Activated naive CD4-positive, alpha-beta T cell treated with anti-CD3 and anti-CD28 coated beads for 36 hours (primary cell): ENCODE measurements at regions not wholly inside any gene's neighbourhood (a gene's known extent, or its start where the extent isn't known, plus 50 kb on each side); places are given as distances from the start of the nearest gene placed in this dataset.

Source experiments
- CTCF ChIA-PET: fragments of 350-600 bp; sonication (Branson Sonifier 250); formaldehyde crosslinking; loops from one replicate; lab custom pipeline; 2021; ENCODE audit warnings: antibody characterized with exemption; lab: Charles Lee
- DNase-seq: peaks from one replicate; pipeline ENCODE4 v3.0.0-alpha.2; 2020
- H3K27ac Mint-ChIP-seq: one replicate; pipeline ENCODE4 v1.8.0; 2021; ENCODE audit warnings: mild to moderate bottlenecking, mixed read lengths
- H3K27me3 Mint-ChIP-seq: one replicate; pipeline ENCODE4 v1.8.0; 2021; ENCODE audit warnings: low read depth, mixed read lengths
- H3K36me3 Mint-ChIP-seq: one replicate; pipeline ENCODE4 v1.8.0; 2021; ENCODE audit warnings: low read depth, mixed read lengths
- H3K4me1 Mint-ChIP-seq: one replicate; pipeline ENCODE4 v1.8.0; 2021; ENCODE audit warnings: low read depth, mixed read lengths
- H3K4me3 Mint-ChIP-seq: one replicate; pipeline ENCODE4 v1.8.0; 2021; ENCODE audit warnings: mild to moderate bottlenecking, moderate library complexity, mixed read lengths
- H3K9me3 Mint-ChIP-seq: one replicate; pipeline ENCODE4 v1.8.0; 2021; ENCODE audit warnings: mixed read lengths
- intact Hi-C: fragments of 100-400 bp; cut with micrococcal nuclease; formaldehyde crosslinking; loops from one replicate; pipeline ENCODE4 v1.15.1; 2023

- no peak for DNase-seq
- intact Hi-C loops = no loop called here
- no peak overlapping the region for H3K27ac Mint-ChIP-seq
- H3K4me3 Mint-ChIP-seq = no peak overlapping the region
- H3K9me3 Mint-ChIP-seq = no peaks in the 10 kb centered on the region
- CTCF ChIA-PET = no interaction called here
- no peaks in the 10 kb centered on the region for H3K4me1 Mint-ChIP-seq
- no peaks in the 10 kb centered on the region for H3K36me3 Mint-ChIP-seq
- peaks cover 2% of the 10 kb centered on the region for H3K27me3 Mint-ChIP-seq
Observed at GRCh38 chr3:103059432-103059831, 624.6 kb downstream of the ZPLD1 start.

DNA sequence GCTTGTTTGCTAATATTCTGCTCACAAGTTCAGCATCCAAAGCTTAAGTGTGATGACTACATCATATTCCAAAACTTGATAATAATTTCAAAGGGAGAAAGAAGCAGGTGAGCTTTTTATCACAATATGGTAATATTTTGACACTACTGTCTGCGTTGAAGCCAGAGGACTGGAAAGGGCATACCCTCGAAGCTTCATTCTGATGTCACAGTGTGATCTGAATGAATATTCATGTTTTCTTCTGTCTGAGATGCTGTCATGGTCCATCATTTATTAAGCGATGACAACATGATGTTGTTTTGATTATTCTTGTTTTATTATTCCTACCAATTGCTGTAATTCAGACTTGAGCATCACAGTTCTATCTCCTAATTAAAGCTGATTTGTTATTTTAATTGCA, 625.4 kb downstream of the ZPLD1 start:
- DNase-seq = no peak
- Mint-ChIP-seq H3K9me3 (no peaks in the 10 kb centered on the region), H3K27ac (no peak overlapping the region), H3K4me3 (no peak overlapping the region), H3K36me3 (no peaks in the 10 kb centered on the region), H3K27me3 (peaks cover 2% of the 10 kb centered on the region), H3K4me1 (no peaks in the 10 kb centered on the region)
- CTCF ChIA-PET = no interaction called here
- intact Hi-C loops = no loop called here

DNA sequence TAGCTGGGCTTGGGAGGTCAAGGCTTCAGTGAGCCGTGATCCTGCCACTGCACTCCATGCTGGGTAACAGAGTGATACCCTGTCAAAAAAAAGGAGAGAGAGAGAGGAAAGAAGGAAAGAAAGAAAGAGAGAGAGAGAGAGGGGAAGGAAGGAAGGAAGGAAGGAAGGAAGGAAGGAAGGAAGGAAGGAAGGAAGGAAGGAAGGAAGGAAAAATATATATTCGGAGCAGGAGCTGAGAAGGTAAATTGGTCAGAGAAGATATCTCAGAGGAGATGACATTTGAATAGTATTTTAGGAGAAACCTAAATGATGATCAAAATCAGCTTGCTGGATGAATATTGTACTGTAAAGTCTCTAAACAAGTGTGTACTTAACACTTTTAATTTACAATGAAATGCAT, 633.1 kb downstream of the ZPLD1 start:
- Mint-ChIP-seq H3K27me3 (no peaks in the 10 kb centered on the region), H3K9me3 (no peaks in the 10 kb centered on the region), H3K27ac (no peak overlapping the region), H3K36me3 (no peaks in the 10 kb centered on the region), H3K4me3 (no peak overlapping the region), H3K4me1 (no peaks in the 10 kb centered on the region)
- no peak for DNase-seq
- CTCF ChIA-PET = no interaction called here
- intact Hi-C loops = no loop called here

GRCh38 chr3:103075282-103075681, 640.5 kb downstream of the ZPLD1 start:
- CTCF ChIA-PET = no interaction called here
- no peak for DNase-seq
- Mint-ChIP-seq H3K36me3 (no peaks in the 10 kb centered on the region), H3K4me1 (no peaks in the 10 kb centered on the region), H3K4me3 (no peak overlapping the region), H3K27me3 (no peaks in the 10 kb centered on the region), H3K9me3 (no peaks in the 10 kb centered on the region), H3K27ac (no peak overlapping the region)
- intact Hi-C loops = no loop called here

- DNase-seq = no peak
- intact Hi-C loops = no loop called here
- Mint-ChIP-seq H3K36me3 (no peaks in the 10 kb centered on the region), H3K9me3 (no peaks in the 10 kb centered on the region), H3K27ac (no peak overlapping the region), H3K4me3 (no peak overlapping the region), H3K27me3 (no peaks in the 10 kb centered on the region), H3K4me1 (no peaks in the 10 kb centered on the region)
- CTCF ChIA-PET = no interaction called here
Observed at GRCh38 chr3:103077910-103078309, 643.1 kb downstream of the ZPLD1 start.

GRCh38 chr3:103082501-103082900, 647.7 kb downstream of the ZPLD1 start:
- DNase-seq = no peak
- Mint-ChIP-seq H3K4me1 (no peaks in the 10 kb centered on the region), H3K27ac (no peak overlapping the region), H3K9me3 (no peaks in the 10 kb centered on the region), H3K4me3 (no peak overlapping the region), H3K36me3 (no peaks in the 10 kb centered on the region), H3K27me3 (no peaks in the 10 kb centered on the region)
- CTCF ChIA-PET = no interaction called here
- intact Hi-C loops = no loop called here

GRCh38 chr3:103083848-103084631, 649.2 kb downstream of the ZPLD1 start:
- Mint-ChIP-seq H3K4me3 (no peak overlapping the region), H3K27me3 (no peaks in the 10 kb centered on the region), H3K4me1 (no peaks in the 10 kb centered on the region), H3K9me3 (no peaks in the 10 kb centered on the region), H3K36me3 (no peaks in the 10 kb centered on the region), H3K27ac (no peak overlapping the region)
- DNase-seq = no peak
- intact Hi-C loops = no loop called here
- CTCF ChIA-PET = no interaction called here

- CTCF ChIA-PET = no interaction called here
- Mint-ChIP-seq H3K9me3 (no peaks in the 10 kb centered on the region), H3K27me3 (no peaks in the 10 kb centered on the region), H3K4me1 (no peaks in the 10 kb centered on the region), H3K4me3 (no peak overlapping the region), H3K27ac (no peak overlapping the region), H3K36me3 (no peaks in the 10 kb centered on the region)
- intact Hi-C loops = no loop called here
- no peak for DNase-seq
Observed at GRCh38 chr3:103085465-103085864, 650.6 kb downstream of the ZPLD1 start.

- Mint-ChIP-seq H3K27me3 (no peaks in the 10 kb centered on the region), H3K4me3 (no peak overlapping the region), H3K4me1 (no peaks in the 10 kb centered on the region), H3K27ac (no peak overlapping the region), H3K36me3 (no peaks in the 10 kb centered on the region), H3K9me3 (peaks cover 2% of the 10 kb centered on the region)
- CTCF ChIA-PET = no interaction called here
- intact Hi-C loops = no loop called here
- no peak for DNase-seq
Observed at GRCh38 chr3:103089758-103090157, 654.9 kb downstream of the ZPLD1 start.

- Mint-ChIP-seq H3K4me1 (no peaks in the 10 kb centered on the region), H3K9me3 (no peaks in the 10 kb centered on the region), H3K27ac (no peak overlapping the region), H3K4me3 (no peak overlapping the region), H3K27me3 (no peaks in the 10 kb centered on the region), H3K36me3 (no peaks in the 10 kb centered on the region)
- CTCF ChIA-PET = no interaction called here
- DNase-seq = no peak
- intact Hi-C loops = no loop called here
Observed at GRCh38 chr3:103105206-103105605, 670.4 kb downstream of the ZPLD1 start.

DNA sequence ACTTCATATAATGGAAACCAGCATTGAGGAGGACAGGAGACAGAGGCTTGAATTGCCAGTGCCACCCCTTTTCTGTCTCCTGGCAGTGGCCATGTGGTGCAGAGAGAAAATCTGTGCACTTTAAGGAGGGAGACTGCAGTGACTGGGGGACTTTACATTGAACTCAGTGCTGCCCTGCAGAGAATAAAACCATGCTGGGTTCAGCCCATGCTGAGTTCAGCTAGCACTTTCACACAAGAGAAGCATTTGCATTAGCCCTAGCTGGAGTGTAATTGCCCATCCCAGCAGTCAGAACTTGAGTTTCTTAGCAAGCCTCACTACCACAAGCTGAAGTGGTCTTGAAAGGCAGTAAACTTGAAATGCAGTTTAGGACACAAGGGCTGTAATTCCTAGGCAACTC, 677.5 kb downstream of the ZPLD1 start:
- no peaks in the 10 kb centered on the region for H3K9me3 Mint-ChIP-seq
- no peak overlapping the region for H3K4me3 Mint-ChIP-seq
- no peaks in the 10 kb centered on the region for H3K27me3 Mint-ChIP-seq
- CTCF ChIA-PET = no interaction called here
- H3K27ac Mint-ChIP-seq = no peak overlapping the region
- no peaks in the 10 kb centered on the region for H3K4me1 Mint-ChIP-seq
- no peaks in the 10 kb centered on the region for H3K36me3 Mint-ChIP-seq
- intact Hi-C loops = no loop called here
- DNase-seq = no peak

- intact Hi-C loops = no loop called here
Observed at GRCh38 chr3:103126115-103126514, 691.3 kb downstream of the ZPLD1 start.

DNA sequence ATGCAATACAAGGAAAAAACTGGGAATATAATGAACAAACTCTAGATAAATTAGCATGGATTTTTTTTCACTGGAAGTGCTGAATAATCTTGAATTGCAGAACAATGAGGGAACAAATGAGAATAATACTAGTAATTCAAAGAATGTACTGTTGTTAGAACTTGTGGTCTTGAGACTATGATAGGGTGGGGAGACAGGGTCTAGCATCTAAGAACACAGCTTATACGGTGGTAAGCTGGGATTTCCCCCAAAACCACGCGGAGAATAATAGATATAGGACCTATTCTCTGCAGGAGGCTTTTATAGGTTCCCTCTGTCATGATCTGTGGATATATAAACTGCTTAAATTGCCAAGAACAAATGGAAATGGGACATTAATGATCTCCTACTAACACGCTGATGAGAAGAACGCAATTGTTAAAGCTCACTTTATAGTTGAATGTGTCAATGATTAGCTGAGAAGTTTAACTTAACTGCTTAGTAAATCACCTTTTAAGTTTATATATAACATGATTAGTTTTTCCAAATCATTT, 692.3 kb downstream of the ZPLD1 start:
- Mint-ChIP-seq H3K4me1 (no peaks in the 10 kb centered on the region), H3K27me3 (no peaks in the 10 kb centered on the region), H3K9me3 (peaks cover 3% of the 10 kb centered on the region), H3K4me3 (no peak overlapping the region), H3K27ac (no peak overlapping the region), H3K36me3 (no peaks in the 10 kb centered on the region)
- intact Hi-C loops = no loop called here
- CTCF ChIA-PET = no interaction called here
- no peak for DNase-seq

More at GRCh38 chr3:103126115-103126514, 691.3 kb downstream of the ZPLD1 start:
- DNase-seq = no peak
- peaks cover 3% of the 10 kb centered on the region for H3K9me3 Mint-ChIP-seq
- H3K4me1 Mint-ChIP-seq = no peaks in the 10 kb centered on the region
- H3K27me3 Mint-ChIP-seq = no peaks in the 10 kb centered on the region
- no peak overlapping the region for H3K27ac Mint-ChIP-seq
- H3K36me3 Mint-ChIP-seq = no peaks in the 10 kb centered on the region
- CTCF ChIA-PET = no interaction called here
- H3K4me3 Mint-ChIP-seq = no peak overlapping the region
